ENCODE measurements at regions not wholly inside any gene's neighbourhood (a gene's known extent, or its start where the extent isn't known, plus 50 kb on each side); places are given as distances from the start of the nearest gene placed in this dataset.

GRCh38 chr12:22740656-22741355, 115.8 kb downstream of the ETNK1 start:
- DNase-seq = no peak

- no peak for DNase-seq
Observed at GRCh38 chr12:22743700-22744099, 118.7 kb downstream of the ETNK1 start.

DNA sequence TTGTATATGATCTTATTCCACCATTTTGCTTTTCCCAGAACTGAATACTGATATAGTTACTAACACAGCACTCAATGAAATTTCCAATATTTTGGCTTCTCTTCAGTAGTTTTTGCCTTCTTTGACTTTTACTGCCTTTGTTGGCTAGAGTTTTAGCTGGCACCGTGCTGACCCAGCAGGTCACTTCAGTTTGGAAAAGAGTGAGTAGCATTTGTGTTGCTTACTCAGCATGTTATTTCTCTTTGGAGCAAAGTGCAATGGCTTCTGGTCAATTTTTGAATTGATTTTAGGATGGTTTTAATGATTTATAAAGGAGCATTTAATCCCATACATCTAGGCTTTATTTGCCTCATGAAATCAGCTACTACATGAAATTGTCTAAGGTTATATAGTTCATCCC, 119.2 kb downstream of the ETNK1 start:
- DNase-seq = no peak

GRCh38 chr12:22746720-22747119, 121.7 kb downstream of the ETNK1 start:
- no peak for DNase-seq

DNA sequence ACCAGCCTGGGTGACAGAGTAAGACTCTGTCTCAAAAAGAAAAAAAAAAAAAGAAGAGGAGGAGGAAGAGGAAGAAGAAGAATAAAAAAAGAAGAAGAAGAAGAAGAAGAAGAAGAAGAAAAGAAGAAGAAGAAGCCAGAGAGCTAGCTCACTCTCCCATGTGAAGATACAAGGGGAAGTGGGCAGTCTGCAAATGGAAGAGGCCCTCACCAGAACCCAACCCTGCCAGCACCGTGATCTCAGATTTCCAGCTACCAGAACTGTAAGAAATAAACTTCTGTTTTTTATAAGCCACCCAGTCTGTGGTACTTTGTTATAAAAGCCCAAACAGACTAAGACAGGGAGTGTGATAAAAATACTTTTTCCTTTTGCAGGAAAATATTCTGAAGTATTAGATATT, 130.7 kb downstream of the ETNK1 start:
- no peak for DNase-seq

GRCh38 chr12:22759769-22760674, 135.1 kb downstream of the ETNK1 start:
- no peak for DNase-seq

DNA sequence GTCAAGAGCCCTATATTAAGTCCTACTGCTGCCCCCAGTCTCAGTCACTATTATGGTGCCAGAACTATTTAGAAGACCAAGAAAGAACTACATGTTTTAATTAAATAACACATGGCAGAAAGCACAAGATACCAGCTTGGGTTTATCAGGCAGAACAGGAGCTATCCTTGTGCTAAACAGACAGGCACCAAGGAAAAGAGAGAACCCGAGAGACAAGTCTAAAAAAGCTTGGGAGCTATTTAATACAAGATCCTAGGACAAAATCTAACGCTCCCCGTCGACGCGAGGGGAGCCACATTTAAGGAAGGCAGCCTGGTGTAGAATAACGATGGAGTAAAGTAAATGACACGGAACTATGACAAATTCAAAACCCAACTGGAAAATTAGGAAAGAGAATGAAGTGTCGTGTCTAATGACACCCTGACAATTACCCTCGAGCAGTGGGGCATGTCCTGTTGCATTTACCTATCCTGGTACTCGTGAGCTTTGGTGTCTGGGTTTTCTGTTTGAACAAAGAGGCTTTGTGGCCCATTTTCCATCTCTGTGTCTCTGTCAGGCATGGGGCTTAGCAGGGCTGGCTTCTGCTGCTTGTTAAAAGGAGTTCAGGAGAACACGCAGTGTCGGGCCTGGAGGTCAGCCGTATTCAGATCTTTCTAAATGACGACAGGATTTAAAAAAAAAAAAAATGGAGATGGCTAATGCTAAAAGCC, 140.6 kb downstream of the ETNK1 start:
- no peak for DNase-seq

DNA sequence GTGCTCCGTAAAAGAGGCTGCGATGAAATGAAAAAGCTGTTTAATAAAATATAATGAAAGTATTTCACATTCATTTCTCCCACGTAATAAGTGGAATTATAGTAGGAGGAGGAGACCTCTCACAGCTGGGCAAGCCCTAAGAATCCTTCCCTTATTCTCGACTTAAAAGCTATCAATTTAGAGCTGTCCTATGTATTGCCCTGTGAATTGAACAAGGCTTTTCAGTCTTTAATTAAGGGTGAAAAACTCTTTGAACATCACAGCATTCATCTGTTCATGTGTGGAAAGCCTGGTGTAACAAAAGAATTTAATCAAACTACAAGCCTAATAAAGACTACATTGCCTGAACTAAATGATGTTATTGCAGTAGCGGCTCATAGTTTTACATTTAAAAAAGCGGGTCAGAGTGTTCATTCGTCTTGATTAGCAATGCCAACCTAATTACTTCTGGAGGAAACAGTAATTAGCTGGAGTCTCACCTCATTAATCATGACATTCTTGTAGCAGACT, 142.0 kb downstream of the ETNK1 start:
- peak in 1 of 3 experiments; percentile 42 for DNase-seq

GRCh38 chr12:22781339-22781738, 156.4 kb downstream of the ETNK1 start:
- no peak for DNase-seq

DNA sequence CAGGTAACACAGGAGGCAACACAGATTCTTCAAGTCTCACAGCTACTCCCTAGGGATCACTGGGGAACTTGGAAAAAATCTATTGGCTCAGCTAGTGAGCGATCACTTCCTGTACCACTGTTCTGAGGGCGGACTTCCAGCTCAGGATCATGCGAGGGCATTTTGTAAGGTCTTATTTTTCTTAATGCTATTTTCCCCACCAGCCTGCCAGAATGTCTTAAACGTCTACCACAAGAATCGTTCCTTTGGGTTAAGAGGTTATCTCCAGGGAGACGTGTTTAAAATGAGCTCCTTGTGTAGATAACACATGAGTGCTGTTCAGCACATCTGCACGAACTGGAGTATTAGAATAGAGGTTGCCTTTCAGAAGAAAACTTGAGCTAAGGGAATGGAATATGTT, 162.6 kb downstream of the ETNK1 start:
- DNase-seq = no peak

- DNase-seq = no peak
Observed at GRCh38 chr12:22788913-22789312, 163.9 kb downstream of the ETNK1 start.

DNA sequence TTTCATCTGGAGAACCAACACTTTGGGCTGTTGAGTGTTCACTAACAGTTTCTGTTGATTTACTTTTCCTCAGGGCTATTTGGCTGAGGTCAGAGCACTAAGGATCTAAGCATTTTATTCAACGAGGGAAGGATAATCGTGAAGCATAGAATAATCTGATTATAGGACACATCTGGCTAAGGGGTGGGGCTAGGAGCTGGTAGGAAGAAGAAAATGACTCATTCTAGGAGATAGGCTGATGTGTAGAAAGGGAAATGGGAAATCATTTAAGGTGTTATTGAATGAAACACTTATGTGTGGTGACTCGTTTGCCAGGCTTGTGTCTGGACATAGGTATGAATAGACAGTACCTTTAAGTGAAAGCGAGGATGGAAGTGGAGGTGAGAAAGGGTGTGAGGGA, 167.2 kb downstream of the ETNK1 start:
- no peak for DNase-seq

GRCh38 chr12:22794017-22794416, 169.0 kb downstream of the ETNK1 start:
- no peak for DNase-seq

DNA sequence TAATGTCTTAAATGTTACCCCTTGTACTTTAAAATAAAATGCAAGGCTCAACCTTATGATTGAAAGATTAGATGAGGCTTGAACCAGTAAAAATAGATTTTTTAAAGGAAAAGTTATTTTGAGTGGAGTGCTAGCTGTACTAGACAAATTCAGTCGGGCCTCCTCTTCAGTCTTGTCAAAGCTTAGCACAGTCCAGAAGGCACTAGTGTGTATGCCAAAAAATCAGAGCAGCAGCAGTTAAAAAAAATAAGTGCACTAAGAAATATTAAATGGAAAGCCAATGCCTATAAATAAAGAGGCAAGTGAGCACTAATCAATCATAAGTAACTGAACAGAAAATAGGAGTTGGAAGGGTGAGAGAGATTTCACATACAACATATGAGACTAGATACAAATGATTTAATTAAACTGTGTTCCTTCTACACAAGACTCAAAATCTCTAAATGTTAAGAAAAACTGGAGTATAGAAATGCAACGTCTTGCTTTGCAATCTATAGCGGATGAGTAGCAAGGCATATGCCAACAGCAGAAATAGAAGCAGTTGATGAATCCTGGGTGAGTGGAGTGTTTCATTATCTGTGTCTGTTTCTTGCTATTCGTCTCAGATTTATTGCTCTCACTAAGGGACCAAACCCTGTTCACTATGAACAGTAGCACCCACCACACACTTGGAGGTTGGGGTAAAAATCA, 172.1 kb downstream of the ETNK1 start:
- DNase-seq = no peak

DNA sequence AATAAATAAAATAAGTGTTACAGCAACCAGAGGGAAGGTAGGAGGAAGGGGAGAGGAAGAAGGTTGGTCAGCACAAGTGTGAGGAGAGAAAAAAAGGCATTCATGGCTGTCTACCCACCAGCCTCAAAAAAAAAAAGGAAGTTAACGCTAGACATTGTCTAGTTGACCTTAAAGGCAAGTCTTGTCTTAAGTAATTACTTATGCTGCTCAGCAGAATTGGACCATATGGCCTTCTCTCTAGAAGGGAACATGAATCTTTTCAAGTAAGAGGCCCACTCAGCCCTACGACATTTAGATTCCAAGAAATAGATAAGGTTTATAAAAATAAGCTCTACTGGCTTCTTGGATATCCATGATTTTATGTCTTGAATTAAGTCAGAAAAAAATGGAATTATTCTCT, 172.7 kb downstream of the ETNK1 start:
- no peak for DNase-seq

DNA sequence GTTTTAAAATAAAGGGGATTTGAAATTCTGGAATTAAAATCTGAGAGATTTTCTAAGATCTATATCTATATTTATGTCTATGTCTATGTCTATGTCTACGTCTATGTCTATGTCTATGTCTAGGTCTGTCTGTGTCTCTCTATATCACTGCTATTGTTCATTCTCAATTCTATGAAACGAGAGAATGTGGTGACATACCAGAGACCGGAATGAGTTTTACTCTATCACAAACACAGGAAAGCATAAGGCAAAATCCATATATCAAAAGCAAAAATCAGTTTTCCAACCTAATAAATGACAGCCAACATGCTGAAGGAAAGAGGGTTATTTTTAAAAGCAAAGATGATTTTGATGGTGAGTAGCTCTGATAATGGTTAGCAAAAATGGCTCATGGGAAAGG, 173.1 kb downstream of the ETNK1 start:
- no peak for DNase-seq

- no peak for DNase-seq
Observed at GRCh38 chr12:22799503-22799902, 174.5 kb downstream of the ETNK1 start.

GRCh38 chr12:22800332-22800731, 175.4 kb downstream of the ETNK1 start:
- no peak for DNase-seq

DNA sequence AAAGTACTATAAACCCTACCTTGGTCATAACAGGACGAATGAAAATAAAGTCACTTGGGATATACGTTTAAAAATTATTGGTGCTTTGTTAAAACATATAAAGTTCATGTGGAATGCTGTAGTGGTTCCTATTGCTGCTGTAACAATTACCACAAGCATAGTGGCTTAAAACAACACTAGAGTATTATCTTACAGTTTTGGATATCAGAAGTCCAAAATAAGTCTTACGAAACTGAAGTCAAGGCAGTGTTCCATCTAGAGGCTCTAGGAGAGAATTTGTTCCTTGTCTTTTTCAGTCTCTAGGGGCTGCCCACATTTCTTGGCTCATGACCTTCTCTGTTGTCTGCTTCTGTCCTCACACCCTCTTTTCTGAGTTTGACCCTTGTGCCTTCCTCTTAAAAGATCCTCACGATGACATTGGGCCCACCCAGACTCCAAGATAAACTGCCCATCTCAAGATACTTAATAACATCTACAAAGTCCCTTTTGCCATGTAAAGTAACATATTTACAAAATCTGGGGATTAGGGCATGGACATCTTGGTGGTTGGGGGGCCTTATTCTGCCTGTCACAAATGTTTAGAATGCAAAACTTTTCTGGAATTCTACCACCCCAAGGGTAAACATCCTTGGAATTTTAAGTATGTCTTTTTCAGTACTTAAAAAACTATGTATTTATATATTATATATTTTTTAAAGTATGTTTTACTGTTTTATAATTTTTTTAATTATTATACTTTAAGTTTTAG, 178.1 kb downstream of the ETNK1 start:
- no peak for DNase-seq

DNA sequence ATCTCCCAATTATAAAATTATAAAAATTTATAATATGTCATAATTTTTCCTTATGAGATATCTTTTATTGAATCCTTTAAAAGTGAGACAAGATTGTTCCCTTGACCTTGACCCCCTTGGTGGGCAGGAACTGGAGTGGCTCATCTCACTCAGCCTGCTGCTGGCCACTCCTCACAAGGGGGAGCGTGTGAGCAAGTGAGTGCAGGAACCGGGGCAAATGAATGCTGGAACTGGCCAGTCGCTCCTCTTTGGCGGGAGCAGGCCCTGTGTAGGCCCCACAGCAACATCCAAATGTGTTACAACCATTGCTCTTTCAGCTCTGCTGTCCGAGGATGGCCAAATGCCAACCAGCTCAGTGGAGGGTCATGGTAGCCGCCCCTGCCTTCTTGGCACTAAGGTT, 178.8 kb downstream of the ETNK1 start:
- no peak for DNase-seq

DNA sequence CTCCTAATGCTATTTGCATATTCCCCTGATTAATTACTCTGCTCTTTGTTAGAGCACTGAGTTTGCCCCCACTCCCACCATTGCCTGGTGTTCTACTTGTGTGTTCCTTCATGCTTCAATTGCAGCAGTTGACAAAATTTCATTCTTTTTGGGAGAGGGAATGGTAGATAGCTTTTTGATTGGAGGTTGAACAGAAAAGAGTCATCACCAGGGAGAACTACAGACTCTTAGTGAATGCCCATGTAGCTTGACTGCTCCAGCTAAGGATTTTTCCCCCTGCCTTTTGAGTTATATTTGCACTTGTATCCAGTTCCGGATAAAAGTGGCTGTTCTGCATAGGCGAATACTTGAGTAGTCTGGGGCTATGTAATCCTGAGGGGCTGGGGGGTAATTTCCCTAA, 183.9 kb downstream of the ETNK1 start:
- no peak for DNase-seq

DNA sequence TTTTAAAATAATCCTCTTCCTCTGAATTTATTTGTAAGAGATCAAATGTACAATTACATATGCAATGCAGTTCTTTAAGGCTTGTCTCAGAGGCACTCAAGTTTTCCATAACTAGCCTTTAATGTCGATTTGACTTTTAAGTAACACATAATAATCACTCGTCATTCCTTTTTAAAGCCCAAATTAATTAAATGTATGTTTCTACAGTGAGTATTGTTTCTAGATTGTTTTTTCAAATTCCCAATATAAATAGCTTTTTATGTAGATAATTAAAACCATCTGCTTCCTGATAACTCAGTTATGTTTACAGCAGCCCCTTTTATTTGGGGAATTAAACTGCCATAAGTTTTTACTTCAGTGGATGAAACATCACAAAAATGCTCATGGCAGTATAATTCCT, 185.1 kb downstream of the ETNK1 start:
- no peak for DNase-seq

Data from NCI-H1417 (cell line).